Erythroblast (primary cell): ENCODE measurements at regions not wholly inside any gene's neighbourhood (a gene's known extent, or its start where the extent isn't known, plus 50 kb on each side); places are given as distances from the start of the nearest gene placed in this dataset.

ENCODE experiments used
- GATA1 ChIP-seq: IDR thresholded peaks from 2 replicates; pipeline ENCODE4 v1.6.1; 2011; ENCODE audit warnings: low read depth, mild to moderate bottlenecking, control low read depth, low read length, moderate library complexity
- POLR2A ChIP-seq: IDR thresholded peaks from 2 replicates; pipeline ENCODE4 v1.6.1; 2011; ENCODE audit warnings: mild to moderate bottlenecking, low read length

DNA sequence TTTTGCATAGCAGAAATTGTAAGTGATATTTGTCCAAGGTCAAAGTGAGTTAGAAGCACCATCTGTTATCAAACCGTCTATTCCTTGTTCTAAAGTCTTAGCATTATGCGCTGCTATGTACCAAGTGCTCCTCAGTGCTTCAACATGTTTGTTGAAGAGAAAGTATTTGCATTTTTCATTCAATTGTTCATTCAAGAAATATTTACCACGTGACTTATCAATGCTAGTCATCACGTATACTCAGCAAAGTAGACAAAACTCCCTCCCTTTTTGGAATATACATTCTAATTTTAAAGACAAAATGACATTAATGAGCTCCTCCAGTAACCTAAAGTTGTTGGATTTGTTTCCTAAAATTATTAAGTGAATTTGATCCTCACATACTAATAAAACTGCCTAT lies 388.0 kb upstream of the CDH8 start:
- TF ChIP-seq POLR2A = no peak
- TF ChIP-seq GATA1 = no peak
